ENCODE measurements at regions not wholly inside any gene's neighbourhood (a gene's known extent, or its start where the extent isn't known, plus 50 kb on each side); places are given as distances from the start of the nearest gene placed in this dataset.

DNA sequence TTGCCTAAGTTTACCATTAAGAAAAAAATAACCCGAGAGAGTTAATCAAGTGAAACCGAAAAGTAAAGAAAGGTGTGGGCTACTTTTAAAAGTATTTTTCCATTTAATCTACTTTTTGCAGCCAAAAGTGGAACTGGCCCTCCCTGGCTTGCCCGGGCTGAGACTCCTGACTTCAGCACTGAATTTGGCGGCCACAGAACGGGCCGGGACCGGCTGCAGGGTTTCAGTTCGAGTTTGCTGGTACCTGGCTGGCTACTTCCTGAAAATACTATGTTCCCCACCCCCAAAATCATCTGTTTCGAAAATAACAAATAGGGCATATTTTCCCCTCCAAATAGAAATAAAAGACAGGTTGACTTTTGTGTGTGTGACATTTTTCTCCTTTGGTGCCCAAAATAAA, 173.4 kb upstream of the EXOC2 start:
- TF ChIP-seq, protein P1, sequence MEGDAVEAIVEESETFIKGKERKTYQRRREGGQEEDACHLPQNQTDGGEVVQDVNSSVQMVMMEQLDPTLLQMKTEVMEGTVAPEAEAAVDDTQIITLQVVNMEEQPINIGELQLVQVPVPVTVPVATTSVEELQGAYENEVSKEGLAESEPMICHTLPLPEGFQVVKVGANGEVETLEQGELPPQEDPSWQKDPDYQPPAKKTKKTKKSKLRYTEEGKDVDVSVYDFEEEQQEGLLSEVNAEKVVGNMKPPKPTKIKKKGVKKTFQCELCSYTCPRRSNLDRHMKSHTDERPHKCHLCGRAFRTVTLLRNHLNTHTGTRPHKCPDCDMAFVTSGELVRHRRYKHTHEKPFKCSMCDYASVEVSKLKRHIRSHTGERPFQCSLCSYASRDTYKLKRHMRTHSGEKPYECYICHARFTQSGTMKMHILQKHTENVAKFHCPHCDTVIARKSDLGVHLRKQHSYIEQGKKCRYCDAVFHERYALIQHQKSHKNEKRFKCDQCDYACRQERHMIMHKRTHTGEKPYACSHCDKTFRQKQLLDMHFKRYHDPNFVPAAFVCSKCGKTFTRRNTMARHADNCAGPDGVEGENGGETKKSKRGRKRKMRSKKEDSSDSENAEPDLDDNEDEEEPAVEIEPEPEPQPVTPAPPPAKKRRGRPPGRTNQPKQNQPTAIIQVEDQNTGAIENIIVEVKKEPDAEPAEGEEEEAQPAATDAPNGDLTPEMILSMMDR (IDR thresholded peaks at IDR 0.05; ENCODE audit: poor library complexity): no peak
- TF ChIP-seq EZH2 (IDR thresholded peaks at IDR 0.05; ENCODE audit: borderline replicate concordance): no peak
- no peak for TF ChIP-seq EZH2phosphoT487 (IDR thresholded peaks at IDR 0.05; ENCODE audit: low read depth, severe bottlenecking, unreplicated experiment)

Measured in hepatocyte (in vitro differentiated cells).